PC-3 (cell line): ENCODE measurements at regions not wholly inside any gene's neighbourhood (a gene's known extent, or its start where the extent isn't known, plus 50 kb on each side); places are given as distances from the start of the nearest gene placed in this dataset.

Experiments used
- EZH2 ChIP-seq: fragments of 300-600 bp; sonication (generic); IDR thresholded peaks from one replicate; pipeline ENCODE4 v1.6.1; 2017; ENCODE audit warnings: antibody characterized with exemption, mild to moderate bottlenecking, low read length; ENCODE audit not compliant: unreplicated experiment
- TF ChIP-seq, protein P1 (sequence below): fragments of 300-600 bp; sonication (generic); conservative IDR thresholded peaks from 2 replicates; pipeline ENCODE4 v1.5.1; 2017; ENCODE audit warnings: antibody characterized with exemption, low read depth, mild to moderate bottlenecking, low read length

DNA sequence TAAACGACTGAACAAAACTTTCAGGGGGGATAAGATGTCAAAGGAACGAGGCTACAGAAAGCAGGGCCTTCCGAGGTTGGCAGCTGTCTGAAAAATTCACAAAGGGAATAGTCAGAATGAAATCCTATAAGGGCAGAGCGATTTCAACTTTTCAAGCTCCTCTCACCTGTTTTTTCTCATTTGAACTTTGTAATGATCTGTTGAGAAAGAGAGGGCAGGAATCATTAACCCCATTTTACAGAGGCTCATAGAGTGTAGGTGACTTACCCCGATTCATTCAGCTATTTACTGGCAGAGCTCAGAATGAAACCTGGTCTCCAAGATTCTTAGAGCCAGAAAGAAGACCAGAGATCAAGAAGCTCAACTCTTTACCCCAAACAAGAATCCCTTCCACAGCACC, 266.1 kb upstream of the ARID1B start:
- TF ChIP-seq, protein P1, sequence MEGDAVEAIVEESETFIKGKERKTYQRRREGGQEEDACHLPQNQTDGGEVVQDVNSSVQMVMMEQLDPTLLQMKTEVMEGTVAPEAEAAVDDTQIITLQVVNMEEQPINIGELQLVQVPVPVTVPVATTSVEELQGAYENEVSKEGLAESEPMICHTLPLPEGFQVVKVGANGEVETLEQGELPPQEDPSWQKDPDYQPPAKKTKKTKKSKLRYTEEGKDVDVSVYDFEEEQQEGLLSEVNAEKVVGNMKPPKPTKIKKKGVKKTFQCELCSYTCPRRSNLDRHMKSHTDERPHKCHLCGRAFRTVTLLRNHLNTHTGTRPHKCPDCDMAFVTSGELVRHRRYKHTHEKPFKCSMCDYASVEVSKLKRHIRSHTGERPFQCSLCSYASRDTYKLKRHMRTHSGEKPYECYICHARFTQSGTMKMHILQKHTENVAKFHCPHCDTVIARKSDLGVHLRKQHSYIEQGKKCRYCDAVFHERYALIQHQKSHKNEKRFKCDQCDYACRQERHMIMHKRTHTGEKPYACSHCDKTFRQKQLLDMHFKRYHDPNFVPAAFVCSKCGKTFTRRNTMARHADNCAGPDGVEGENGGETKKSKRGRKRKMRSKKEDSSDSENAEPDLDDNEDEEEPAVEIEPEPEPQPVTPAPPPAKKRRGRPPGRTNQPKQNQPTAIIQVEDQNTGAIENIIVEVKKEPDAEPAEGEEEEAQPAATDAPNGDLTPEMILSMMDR = no peak
- TF ChIP-seq EZH2 = no peak
